ENCODE measurements at regions not wholly inside any gene's neighbourhood (a gene's known extent, or its start where the extent isn't known, plus 50 kb on each side); places are given as distances from the start of the nearest gene placed in this dataset.

- H3K27ac ChIP-seq: no peak overlapping the region
- no peaks in the 10 kb centered on the region for H3K36me3 ChIP-seq
- H3K27me3 ChIP-seq: no peaks in the 10 kb centered on the region
- no peak for DNase-seq
- no peak for TF ChIP-seq CTCF (IDR thresholded peaks at IDR 0.05)
- intact Hi-C loops (cut with DNase I; ENCODE audit: low total_unique reads): no loop called here
- H3K4me1 ChIP-seq: peaks cover 0 to 10% (median 3%) of the 10 kb centered on the region in 4 donors
- no peaks in the 10 kb centered on the region for H3K9me3 ChIP-seq
- H3K4me3 ChIP-seq: no peak overlapping the region
These were observed 93.1 kb upstream of the HIF1A start for GRCh38 chr14:61602003-61602732.

GRCh38 chr14:61602733-61603077 lies 92.6 kb upstream of the HIF1A start:
- TF ChIP-seq CTCF (IDR thresholded peaks at IDR 0.05): no peak
- Histone ChIP-seq H3K27ac (no peak overlapping the region), H3K4me1 (peaks cover 0 to 10% (median 3%) of the 10 kb centered on the region in 4 donors), H3K36me3 (no peaks in the 10 kb centered on the region), H3K4me3 (no peak overlapping the region), H3K27me3 (no peaks in the 10 kb centered on the region), H3K9me3 (no peaks in the 10 kb centered on the region)
- intact Hi-C loops (cut with DNase I; ENCODE audit: low total_unique reads): no loop called here
- DNase-seq: no peak

- no peak for TF ChIP-seq CTCF (IDR thresholded peaks at IDR 0.05)
- no peak for DNase-seq
These were observed 91.6 kb upstream of the HIF1A start for GRCh38 chr14:61603736-61604135.

GRCh38 chr14:61607570-61608244 lies 87.6 kb upstream of the HIF1A start:
- H3K36me3 ChIP-seq: no peaks in the 10 kb centered on the region
- DNase-seq: no peak
- no peak overlapping the region for H3K27ac ChIP-seq
- intact Hi-C loops (cut with DNase I; ENCODE audit: low total_unique reads): no loop called here
- no peak overlapping the region for H3K4me3 ChIP-seq
- H3K27me3 ChIP-seq: no peaks in the 10 kb centered on the region
- no peaks in the 10 kb centered on the region for H3K9me3 ChIP-seq
- no peak for TF ChIP-seq CTCF (IDR thresholded peaks at IDR 0.05)
- H3K4me1 ChIP-seq: peaks cover 0 to 19% (median 6%) of the 10 kb centered on the region in 4 donors

More at GRCh38 chr14:61603736-61604135, 91.6 kb upstream of the HIF1A start:
- Histone ChIP-seq H3K9me3 (no peaks in the 10 kb centered on the region), H3K4me1 (peaks cover 0 to 18% (median 9%) of the 10 kb centered on the region in 4 donors), H3K4me3 (no peak overlapping the region), H3K27me3 (no peaks in the 10 kb centered on the region), H3K27ac (no peak overlapping the region), H3K36me3 (no peaks in the 10 kb centered on the region)
- intact Hi-C loops (cut with DNase I; ENCODE audit: low total_unique reads): no loop called here

GRCh38 chr14:61608245-61609165 lies 86.8 kb upstream of the HIF1A start:
- H3K9me3 ChIP-seq: no peaks in the 10 kb centered on the region
- no peak for DNase-seq
- H3K4me1 ChIP-seq: peaks cover 0 to 19% (median 6%) of the 10 kb centered on the region in 4 donors
- TF ChIP-seq CTCF (IDR thresholded peaks at IDR 0.05): no peak
- H3K27ac ChIP-seq: no peak overlapping the region
- no peaks in the 10 kb centered on the region for H3K27me3 ChIP-seq
- no peak overlapping the region for H3K4me3 ChIP-seq
- intact Hi-C loops (cut with DNase I; ENCODE audit: low total_unique reads): no loop called here
- H3K36me3 ChIP-seq: no peaks in the 10 kb centered on the region
